ENCODE measurements at regions not wholly inside any gene's neighbourhood (a gene's known extent, or its start where the extent isn't known, plus 50 kb on each side); places are given as distances from the start of the nearest gene placed in this dataset.

DNA sequence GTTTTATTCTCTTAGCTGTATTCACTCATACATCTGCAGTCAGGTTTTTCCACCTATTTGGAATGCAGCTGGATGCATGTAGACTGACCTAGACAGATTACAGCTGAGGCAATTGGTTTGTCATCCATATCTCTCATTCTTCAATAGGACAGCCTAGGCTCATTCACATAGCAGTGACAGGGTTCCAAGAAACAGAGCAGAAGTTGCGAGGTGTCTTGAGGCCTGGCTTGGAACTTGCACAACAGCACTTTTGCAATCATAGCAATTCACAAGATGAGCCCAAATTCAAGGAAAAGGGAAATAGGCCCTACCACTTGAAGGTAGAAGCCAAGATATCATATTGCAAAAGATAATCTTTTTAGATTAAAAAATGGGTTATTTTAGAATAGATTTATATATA is 508.9 kb upstream of the JAG1 start:
- Histone ChIP-seq H3K9ac (ENCODE audit: control insufficient read depth, insufficient read depth, low read length) (no peak overlapping the region), H3K27ac (ENCODE audit: control insufficient read depth, insufficient read depth) (no peak overlapping the region), H3K27me3 (replicated peaks in 1 of 2; ENCODE audit: control insufficient read depth in 2 of 2, insufficient read depth in 2 of 2, low read length in 1 of 2) (no peaks in the 10 kb centered on the region), H3K36me3 (ENCODE audit: control insufficient read depth in 2 of 2, insufficient read depth in 2 of 2, low read length in 1 of 2) (no peaks in the 10 kb centered on the region), H2AFZ (ENCODE audit: control insufficient read depth, low read depth, low read length) (no peak overlapping the region), H3K79me2 (ENCODE audit: control insufficient read depth, insufficient read depth, low read length) (no peaks in the 10 kb centered on the region), H3K4me1 (ENCODE audit: control insufficient read depth, insufficient read depth, low read length) (no peaks in the 10 kb centered on the region), H3K4me2 (ENCODE audit: control insufficient read depth, insufficient read depth) (no peak overlapping the region), H3K9me3 (replicated peaks; ENCODE audit: control insufficient read depth, insufficient read depth, low read length) (no peaks in the 10 kb centered on the region), H4K20me1 (ENCODE audit: control insufficient read depth, insufficient read depth) (no peaks in the 10 kb centered on the region), H3K4me3 (no peak overlapping the region)
- FAIRE-seq: no peak
- BruUV-seq (replicated peaks): no TSS peak
- no peak for DNase-seq (ENCODE audit: low read depth, low spot score)
- intact Hi-C loops (cut with micrococcal nuclease; ENCODE audit: unreplicated experiment): no loop called here
- WGBS (ENCODE audit: insufficient coverage, insufficient replicate concordance, low lambda C conversion rate, missing lambda C conversion rate): 35% methylated on average over 1 of the region's 1 CpG
- ChIA-PET POLR2A (no interaction called here), RAD21 (ENCODE audit: unreplicated experiment) (no interaction called here), CTCF (no interaction called here), SMC1A (ENCODE audit: uncharacterized antibody, unreplicated experiment) (interaction anchor here (0.6 kb wide), 1 partner anchor 23 kb away, joined by 3 read pairs; no protein-coding TSS in a partner anchor)
- TF ChIP-seq STAT1 (conservative IDR thresholded peaks at IDR 0.05) (no peak), NFYA (IDR thresholded peaks at IDR 0.05; ENCODE audit: borderline replicate concordance, low read depth, low read length) (no peak), RFX5 (IDR thresholded peaks at IDR 0.05; ENCODE audit: low read depth, low read length) (no peak), TAF1 (IDR thresholded peaks at IDR 0.05; ENCODE audit: borderline replicate concordance, low read depth, low read length) (no peak), SMAD1 (IDR thresholded peaks at IDR 0.05; ENCODE audit: low read depth, partially characterized antibody) (no peak)
- TF ChIP-seq, protein P1, sequence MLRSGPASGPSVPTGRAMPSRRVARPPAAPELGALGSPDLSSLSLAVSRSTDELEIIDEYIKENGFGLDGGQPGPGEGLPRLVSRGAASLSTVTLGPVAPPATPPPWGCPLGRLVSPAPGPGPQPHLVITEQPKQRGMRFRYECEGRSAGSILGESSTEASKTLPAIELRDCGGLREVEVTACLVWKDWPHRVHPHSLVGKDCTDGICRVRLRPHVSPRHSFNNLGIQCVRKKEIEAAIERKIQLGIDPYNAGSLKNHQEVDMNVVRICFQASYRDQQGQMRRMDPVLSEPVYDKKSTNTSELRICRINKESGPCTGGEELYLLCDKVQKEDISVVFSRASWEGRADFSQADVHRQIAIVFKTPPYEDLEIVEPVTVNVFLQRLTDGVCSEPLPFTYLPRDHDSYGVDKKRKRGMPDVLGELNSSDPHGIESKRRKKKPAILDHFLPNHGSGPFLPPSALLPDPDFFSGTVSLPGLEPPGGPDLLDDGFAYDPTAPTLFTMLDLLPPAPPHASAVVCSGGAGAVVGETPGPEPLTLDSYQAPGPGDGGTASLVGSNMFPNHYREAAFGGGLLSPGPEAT (IDR thresholded peaks at IDR 0.05; ENCODE audit: low read depth): no peak
- ATAC-seq: no peak
- in situ Hi-C loops (cut with MboI): no loop called here

DNA sequence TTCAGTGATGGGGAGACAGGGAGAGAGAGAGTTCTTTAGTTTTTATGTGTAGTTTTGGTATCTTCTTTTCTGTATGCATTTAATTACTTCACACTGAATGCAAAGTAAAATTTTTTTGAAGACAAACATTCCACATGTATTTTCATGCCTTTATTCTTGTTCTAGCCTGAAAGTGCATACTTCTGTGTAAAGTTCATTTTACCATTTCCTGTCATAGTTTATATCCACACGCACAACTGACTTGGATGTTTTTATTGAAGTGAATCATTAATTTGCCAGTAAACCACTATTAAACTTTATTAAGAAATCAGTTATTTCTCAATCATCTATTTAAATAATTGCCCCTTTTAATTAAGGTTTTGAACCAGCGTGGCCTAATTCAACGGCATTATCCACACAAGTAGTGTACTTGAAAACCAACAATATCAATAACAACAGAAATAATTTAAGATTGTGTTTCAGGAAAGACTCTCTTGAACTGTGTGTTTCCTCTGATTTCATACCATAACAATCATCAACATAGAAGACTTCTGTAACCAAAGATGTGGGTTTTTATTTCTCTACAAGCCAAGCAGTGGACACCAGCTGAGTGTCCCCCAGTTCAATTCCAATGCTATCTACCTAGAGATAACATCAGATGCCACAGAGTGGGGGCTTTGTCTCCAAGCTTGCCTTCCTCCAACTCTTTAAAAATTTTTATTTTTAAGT is 512.7 kb upstream of the JAG1 start:
- H3K9me3 ChIP-seq (replicated peaks; ENCODE audit: control insufficient read depth, insufficient read depth, low read length): no peaks in the 10 kb centered on the region
- H2AFZ ChIP-seq (ENCODE audit: control insufficient read depth, low read depth, low read length): no peak overlapping the region
- H3K4me1 ChIP-seq (ENCODE audit: control insufficient read depth, insufficient read depth, low read length): no peaks in the 10 kb centered on the region
- ChIA-PET RAD21 (ENCODE audit: unreplicated experiment) (no interaction called here), CTCF (no interaction called here), SMC1A (ENCODE audit: uncharacterized antibody, unreplicated experiment) (no interaction called here), POLR2A (no interaction called here)
- BruUV-seq (replicated peaks): no TSS peak
- FAIRE-seq (no peak), ATAC-seq (no peak), DNase-seq (ENCODE audit: low read depth, low spot score) (no peak)
- H3K27ac ChIP-seq (ENCODE audit: control insufficient read depth, insufficient read depth): no peak overlapping the region
- H3K9ac ChIP-seq (ENCODE audit: control insufficient read depth, insufficient read depth, low read length): no peak overlapping the region
- no peaks in the 10 kb centered on the region for H3K36me3 ChIP-seq (ENCODE audit: control insufficient read depth in 2 of 2, insufficient read depth in 2 of 2, low read length in 1 of 2)
- in situ Hi-C loops (cut with MboI) (no loop called here), intact Hi-C loops (cut with micrococcal nuclease; ENCODE audit: unreplicated experiment) (no loop called here)
- H3K4me3 ChIP-seq: no peak overlapping the region
- 0% methylated on average over 3 of the region's 3 CpGs for WGBS (ENCODE audit: insufficient coverage, insufficient replicate concordance, low lambda C conversion rate, missing lambda C conversion rate)
- no peaks in the 10 kb centered on the region for H3K27me3 ChIP-seq (replicated peaks in 1 of 2; ENCODE audit: control insufficient read depth in 2 of 2, insufficient read depth in 2 of 2, low read length in 1 of 2)
- no peaks in the 10 kb centered on the region for H3K79me2 ChIP-seq (ENCODE audit: control insufficient read depth, insufficient read depth, low read length)
- no peak overlapping the region for H3K4me2 ChIP-seq (ENCODE audit: control insufficient read depth, insufficient read depth)
- H4K20me1 ChIP-seq (ENCODE audit: control insufficient read depth, insufficient read depth): no peaks in the 10 kb centered on the region
- TF ChIP-seq, protein P2, sequence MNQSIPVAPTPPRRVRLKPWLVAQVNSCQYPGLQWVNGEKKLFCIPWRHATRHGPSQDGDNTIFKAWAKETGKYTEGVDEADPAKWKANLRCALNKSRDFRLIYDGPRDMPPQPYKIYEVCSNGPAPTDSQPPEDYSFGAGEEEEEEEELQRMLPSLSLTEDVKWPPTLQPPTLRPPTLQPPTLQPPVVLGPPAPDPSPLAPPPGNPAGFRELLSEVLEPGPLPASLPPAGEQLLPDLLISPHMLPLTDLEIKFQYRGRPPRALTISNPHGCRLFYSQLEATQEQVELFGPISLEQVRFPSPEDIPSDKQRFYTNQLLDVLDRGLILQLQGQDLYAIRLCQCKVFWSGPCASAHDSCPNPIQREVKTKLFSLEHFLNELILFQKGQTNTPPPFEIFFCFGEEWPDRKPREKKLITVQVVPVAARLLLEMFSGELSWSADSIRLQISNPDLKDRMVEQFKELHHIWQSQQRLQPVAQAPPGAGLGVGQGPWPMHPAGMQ (IDR thresholded peaks at IDR 0.05; ENCODE audit: borderline replicate concordance): no peak
- TF ChIP-seq ESRRA (IDR thresholded peaks at IDR 0.05; ENCODE audit: low read length) (no peak), BMI1 (IDR thresholded peaks at IDR 0.05; ENCODE audit: borderline replicate concordance) (no peak), LARP7 (IDR thresholded peaks at IDR 0.05) (no peak), IKZF1 (conservative IDR thresholded peaks at IDR 0.05) (no peak)
- TF ChIP-seq, protein P3, sequence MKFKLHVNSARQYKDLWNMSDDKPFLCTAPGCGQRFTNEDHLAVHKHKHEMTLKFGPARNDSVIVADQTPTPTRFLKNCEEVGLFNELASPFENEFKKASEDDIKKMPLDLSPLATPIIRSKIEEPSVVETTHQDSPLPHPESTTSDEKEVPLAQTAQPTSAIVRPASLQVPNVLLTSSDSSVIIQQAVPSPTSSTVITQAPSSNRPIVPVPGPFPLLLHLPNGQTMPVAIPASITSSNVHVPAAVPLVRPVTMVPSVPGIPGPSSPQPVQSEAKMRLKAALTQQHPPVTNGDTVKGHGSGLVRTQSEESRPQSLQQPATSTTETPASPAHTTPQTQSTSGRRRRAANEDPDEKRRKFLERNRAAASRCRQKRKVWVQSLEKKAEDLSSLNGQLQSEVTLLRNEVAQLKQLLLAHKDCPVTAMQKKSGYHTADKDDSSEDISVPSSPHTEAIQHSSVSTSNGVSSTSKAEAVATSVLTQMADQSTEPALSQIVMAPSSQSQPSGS (IDR thresholded peaks at IDR 0.05; ENCODE audit: low read length): no peak

All from GM12878 (cell line).